IPS-20b (cell line): ENCODE measurements at regions not wholly inside any gene's neighbourhood (a gene's known extent, or its start where the extent isn't known, plus 50 kb on each side); places are given as distances from the start of the nearest gene placed in this dataset.
"Not testable (repeated sequence)": the region's sequence is repeated elsewhere in the genome, so short reads cannot be mapped to it uniquely, and the experiment has no call there.

Experiments used
- H3K27ac ChIP-seq: one replicate; pipeline ENCODE4 v1.5.1; 2013; ENCODE audit warnings: low read length
- H3K27me3 ChIP-seq: 2 replicates; pipeline ENCODE4 v1.6.1; 2013; ENCODE audit warnings: mild to moderate bottlenecking, low read length, inconsistent platforms; ENCODE audit not compliant: insufficient read depth
- H3K36me3 ChIP-seq: 2 replicates; pipeline ENCODE4 v1.6.1; 2013; ENCODE audit warnings: low read depth, mild to moderate bottlenecking, inconsistent platforms, low read length, moderate library complexity; ENCODE audit not compliant: insufficient read depth
- H3K4me1 ChIP-seq: 2 replicates; pipeline ENCODE4 v1.6.1; 2013; ENCODE audit warnings: mild to moderate bottlenecking, control low read depth, inconsistent platforms, low read length, moderate library complexity; ENCODE audit not compliant: insufficient read depth
- H3K4me3 ChIP-seq: 2 replicates; pipeline ENCODE4 v1.5.1; 2013; ENCODE audit warnings: mild to moderate bottlenecking, low read length, inconsistent platforms
- H3K9ac ChIP-seq: 2 replicates; pipeline ENCODE4 v1.6.1; 2013; ENCODE audit warnings: low read depth, mild to moderate bottlenecking, inconsistent platforms, low read length, moderate library complexity
- H3K9me3 ChIP-seq: 2 replicates; pipeline ENCODE4 v1.6.1; 2013; ENCODE audit warnings: mild to moderate bottlenecking, low read depth, low read length, inconsistent platforms; ENCODE audit not compliant: insufficient read depth

DNA sequence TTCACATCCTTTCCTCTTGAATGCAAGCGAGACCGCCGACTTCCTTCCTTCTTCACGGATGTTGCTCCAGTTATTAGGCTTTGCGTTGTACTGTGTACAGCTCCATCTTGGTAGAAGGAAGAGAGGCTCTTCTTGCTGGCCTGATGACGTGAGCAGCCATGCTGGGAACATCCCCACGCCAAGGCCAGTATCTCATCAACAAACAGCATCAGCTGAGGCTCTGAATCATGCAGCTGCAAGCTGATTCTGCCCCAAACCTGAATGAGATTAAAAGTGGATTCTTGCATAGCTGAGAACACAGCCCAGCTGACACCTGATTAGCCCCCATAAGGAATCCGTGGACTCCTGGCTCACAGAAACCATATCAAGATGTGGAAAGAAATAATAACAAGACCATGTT, 809.6 kb downstream of the EFNB2 start:
- no peak overlapping the region for H3K27ac ChIP-seq
- no peaks in the 10 kb centered on the region for H3K4me1 ChIP-seq
- H3K36me3 ChIP-seq: no peaks in the 10 kb centered on the region
- H3K9ac ChIP-seq: no peak overlapping the region
- H3K27me3 ChIP-seq: no peaks in the 10 kb centered on the region
- no peak overlapping the region for H3K4me3 ChIP-seq
- no peaks in the 10 kb centered on the region for H3K9me3 ChIP-seq

DNA sequence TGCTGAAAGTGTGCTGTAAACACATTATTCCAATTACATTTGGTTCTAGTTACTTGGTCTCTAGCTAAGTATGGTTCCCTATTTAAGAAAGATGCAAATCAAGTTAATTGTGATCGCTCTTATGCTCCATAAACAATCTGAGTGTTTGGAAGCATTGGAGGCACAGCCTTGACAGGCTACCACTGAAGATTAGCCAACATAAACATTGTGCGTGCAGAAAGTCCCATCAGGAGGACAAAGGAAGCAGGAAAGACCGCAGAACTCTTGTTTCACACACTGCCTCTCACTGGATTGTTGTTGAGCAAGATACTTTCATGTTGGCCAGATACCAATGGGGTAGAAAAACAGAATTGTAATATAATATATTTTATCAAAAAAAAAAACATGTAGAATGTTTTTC, 814.4 kb downstream of the EFNB2 start:
- H3K9ac ChIP-seq: no peak overlapping the region
- no peak overlapping the region for H3K27ac ChIP-seq
- H3K9me3 ChIP-seq: no peaks in the 10 kb centered on the region
- no peaks in the 10 kb centered on the region for H3K4me1 ChIP-seq
- H3K4me3 ChIP-seq: no peak overlapping the region
- H3K27me3 ChIP-seq: no peaks in the 10 kb centered on the region
- no peaks in the 10 kb centered on the region for H3K36me3 ChIP-seq

DNA sequence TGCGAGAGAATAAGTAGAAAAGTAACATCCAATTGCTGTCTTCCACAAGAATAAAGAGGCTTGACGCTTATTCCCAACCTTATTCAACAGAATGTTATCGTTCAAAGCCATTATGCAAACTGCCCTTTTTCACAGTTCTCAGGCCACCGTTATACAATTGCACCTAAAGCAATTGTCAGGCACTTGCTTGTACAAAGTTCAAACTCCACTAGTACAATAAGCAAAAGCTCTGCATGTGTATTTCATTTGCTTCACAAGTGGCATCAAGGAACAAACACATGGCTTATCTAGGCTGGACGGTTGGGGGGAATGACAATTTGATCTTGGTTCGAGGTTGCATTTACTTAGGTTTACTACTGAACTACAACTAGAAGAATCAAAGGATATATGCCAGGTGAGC, 815.6 kb downstream of the EFNB2 start:
- no peaks in the 10 kb centered on the region for H3K36me3 ChIP-seq
- no peaks in the 10 kb centered on the region for H3K4me1 ChIP-seq
- no peak overlapping the region for H3K4me3 ChIP-seq
- H3K9ac ChIP-seq: no peak overlapping the region
- no peak overlapping the region for H3K27ac ChIP-seq
- no peaks in the 10 kb centered on the region for H3K27me3 ChIP-seq
- no peaks in the 10 kb centered on the region for H3K9me3 ChIP-seq

DNA sequence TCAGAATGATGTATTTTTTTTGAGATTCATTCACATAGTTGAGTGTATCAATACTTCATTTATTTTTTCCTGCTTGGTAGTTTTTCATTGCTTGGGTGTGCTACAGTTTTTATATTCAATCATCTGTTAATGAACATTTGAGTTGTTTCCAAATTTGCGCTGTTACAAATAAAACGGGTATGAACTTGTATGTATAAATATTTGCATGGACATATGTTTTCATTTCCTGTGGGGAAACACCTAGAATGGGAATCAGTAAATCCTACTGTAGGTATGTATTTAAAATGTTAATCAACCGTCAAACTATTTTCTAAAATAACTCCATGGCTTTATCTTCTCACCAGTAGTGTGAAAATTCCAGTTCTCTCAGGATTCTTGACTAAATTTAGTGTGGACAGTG, 826.3 kb downstream of the EFNB2 start:
- no peak overlapping the region for H3K27ac ChIP-seq
- no peaks in the 10 kb centered on the region for H3K4me1 ChIP-seq
- H3K36me3 ChIP-seq: no peaks in the 10 kb centered on the region
- H3K4me3 ChIP-seq: no peak overlapping the region
- H3K9ac ChIP-seq: no peak overlapping the region
- no peaks in the 10 kb centered on the region for H3K9me3 ChIP-seq
- H3K27me3 ChIP-seq: no peaks in the 10 kb centered on the region

DNA sequence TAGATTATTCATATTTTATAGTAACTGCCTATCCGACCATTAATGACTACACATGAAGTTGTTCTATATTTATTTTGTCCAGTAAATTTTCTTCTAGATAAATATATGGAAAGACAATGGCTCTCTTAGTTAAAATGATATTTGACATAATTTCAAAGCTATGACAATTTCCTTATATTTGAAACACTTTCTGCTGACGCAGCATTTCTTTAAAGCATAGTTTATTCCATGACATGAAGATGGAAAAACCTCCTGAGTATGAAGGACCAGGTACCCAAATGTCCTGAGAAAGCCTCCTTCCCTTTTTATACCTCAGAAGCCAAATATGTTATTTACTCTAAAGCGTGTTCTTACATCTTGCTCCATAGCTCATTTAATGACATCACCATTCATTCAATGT, 831.6 kb downstream of the EFNB2 start:
- Histone ChIP-seq H3K27ac (no peak overlapping the region), H3K36me3 (no peaks in the 10 kb centered on the region), H3K27me3 (no peaks in the 10 kb centered on the region), H3K9me3 (no peaks in the 10 kb centered on the region), H3K9ac (no peak overlapping the region), H3K4me3 (no peak overlapping the region), H3K4me1 (no peaks in the 10 kb centered on the region)

DNA sequence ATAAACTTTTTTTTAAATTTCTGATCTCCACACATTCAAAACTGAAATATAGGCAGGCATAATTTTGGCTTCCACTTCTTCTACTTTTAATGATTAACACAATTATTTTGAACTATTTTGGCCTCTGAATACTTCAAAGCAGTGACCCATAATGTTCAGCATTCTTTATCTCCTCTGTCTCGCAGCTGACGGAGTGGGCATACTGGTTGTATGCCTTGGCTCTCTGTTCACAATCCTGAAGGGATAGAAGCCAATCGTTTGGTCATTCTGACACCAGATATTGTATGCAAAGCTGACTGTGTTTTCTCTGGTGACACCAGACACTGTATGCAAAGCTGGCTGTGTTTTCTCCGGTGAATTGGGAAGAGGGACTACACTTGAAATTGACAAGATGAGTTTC, 833.0 kb downstream of the EFNB2 start:
- no peaks in the 10 kb centered on the region for H3K9me3 ChIP-seq
- no peaks in the 10 kb centered on the region for H3K4me1 ChIP-seq
- H3K27ac ChIP-seq: no peak overlapping the region
- H3K9ac ChIP-seq: no peak overlapping the region
- no peak overlapping the region for H3K4me3 ChIP-seq
- no peaks in the 10 kb centered on the region for H3K27me3 ChIP-seq
- H3K36me3 ChIP-seq: no peaks in the 10 kb centered on the region

DNA sequence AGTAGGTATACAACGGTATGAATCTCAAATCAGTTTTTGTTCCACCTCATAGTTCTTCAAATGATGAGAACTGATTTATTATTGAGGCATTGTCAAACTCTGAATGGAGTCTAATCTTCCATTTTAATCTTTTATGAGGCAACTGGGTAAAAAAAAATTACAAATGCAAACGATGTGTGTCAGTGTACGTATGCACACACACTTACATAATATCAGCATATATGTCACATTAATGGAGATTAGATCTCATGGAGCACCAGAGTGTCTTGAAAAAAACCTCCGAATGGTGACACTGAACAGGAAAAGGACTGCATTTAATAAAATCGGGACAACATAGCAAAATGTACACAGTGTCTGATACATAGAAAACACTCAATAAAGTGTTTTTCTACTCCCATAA, 842.7 kb downstream of the EFNB2 start:
- H3K4me1 ChIP-seq: no peaks in the 10 kb centered on the region

DNA sequence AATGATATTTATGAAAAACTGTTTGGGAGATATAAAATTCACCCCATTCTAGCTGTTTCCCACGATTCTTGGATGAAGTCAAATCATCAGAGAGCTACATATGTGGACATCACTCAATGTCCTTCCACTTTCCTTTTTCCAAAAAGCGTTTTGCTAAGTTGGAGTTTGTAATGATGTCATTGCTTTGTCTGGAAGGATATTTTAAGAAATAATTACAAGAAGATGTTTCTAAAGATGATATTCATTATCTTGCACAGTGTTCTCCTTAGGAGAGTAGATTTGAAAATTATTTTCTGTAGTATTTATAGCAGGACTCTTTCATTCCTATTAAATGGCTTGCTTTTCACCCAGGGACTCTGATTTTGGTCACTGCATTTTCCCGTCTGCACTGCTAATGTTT, 851.2 kb downstream of the EFNB2 start:
- H3K27ac ChIP-seq: no peak overlapping the region
- H3K36me3 ChIP-seq: no peaks in the 10 kb centered on the region
- H3K9me3 ChIP-seq: no peaks in the 10 kb centered on the region
- no peak overlapping the region for H3K4me3 ChIP-seq
- no peaks in the 10 kb centered on the region for H3K4me1 ChIP-seq
- H3K9ac ChIP-seq: no peak overlapping the region
- no peaks in the 10 kb centered on the region for H3K27me3 ChIP-seq

More for the DNA sequence above, 842.7 kb downstream of the EFNB2 start:
- Histone ChIP-seq H3K36me3 (no peaks in the 10 kb centered on the region), H3K27me3 (no peaks in the 10 kb centered on the region), H3K27ac (no peak overlapping the region), H3K4me3 (no peak overlapping the region), H3K9ac (no peak overlapping the region), H3K9me3 (no peaks in the 10 kb centered on the region; the same call in 1 of the 2 replicates)

DNA sequence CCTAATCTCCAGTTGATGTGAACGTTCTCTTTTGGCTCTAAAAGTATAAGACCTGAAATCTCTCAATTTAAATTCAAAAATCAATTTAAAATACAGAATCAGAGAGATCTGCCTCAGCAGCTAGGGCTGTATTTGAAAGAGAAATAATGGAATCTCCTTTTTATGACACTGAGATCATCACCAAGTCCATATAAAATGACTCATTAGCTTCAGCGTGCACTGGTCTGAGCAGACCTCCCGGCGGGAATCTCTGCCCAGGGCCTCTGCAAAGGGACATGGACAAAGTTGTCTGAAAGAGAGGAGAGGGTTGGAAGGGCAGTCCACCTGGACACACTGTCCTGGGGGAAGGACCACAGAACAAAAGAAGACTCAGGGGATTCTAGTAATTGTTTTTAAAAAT, 855.6 kb downstream of the EFNB2 start:
- Histone ChIP-seq H3K4me1 (no peaks in the 10 kb centered on the region), H3K36me3 (no peaks in the 10 kb centered on the region), H3K27me3 (no peaks in the 10 kb centered on the region), H3K9ac (no peak overlapping the region), H3K9me3 (no peaks in the 10 kb centered on the region), H3K4me3 (no peak overlapping the region), H3K27ac (no peak overlapping the region)

DNA sequence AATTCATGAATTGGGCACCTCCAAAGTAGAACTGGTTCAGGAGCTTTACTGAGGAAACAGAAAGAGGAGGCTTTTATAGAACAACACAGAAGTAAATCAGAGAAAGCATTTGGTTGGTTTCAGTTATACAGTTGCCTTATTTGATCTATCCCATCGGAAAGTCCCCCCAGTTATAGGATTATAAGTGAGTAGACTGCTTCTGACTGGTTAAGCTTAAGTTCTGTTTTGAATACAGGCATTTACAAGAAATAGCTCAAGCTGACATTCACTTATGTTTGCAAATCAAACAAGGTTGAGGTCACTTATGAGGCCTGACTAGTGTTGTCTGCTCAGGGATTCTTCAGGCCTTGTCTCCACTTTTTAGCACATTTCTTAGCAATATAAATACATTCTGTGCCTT, 857.4 kb downstream of the EFNB2 start:
- Histone ChIP-seq H3K9me3 (no peaks in the 10 kb centered on the region), H3K36me3 (no peaks in the 10 kb centered on the region), H3K9ac (no peak overlapping the region), H3K4me3 (no peak overlapping the region), H3K4me1 (no peaks in the 10 kb centered on the region), H3K27me3 (no peaks in the 10 kb centered on the region), H3K27ac (no peak overlapping the region)

DNA sequence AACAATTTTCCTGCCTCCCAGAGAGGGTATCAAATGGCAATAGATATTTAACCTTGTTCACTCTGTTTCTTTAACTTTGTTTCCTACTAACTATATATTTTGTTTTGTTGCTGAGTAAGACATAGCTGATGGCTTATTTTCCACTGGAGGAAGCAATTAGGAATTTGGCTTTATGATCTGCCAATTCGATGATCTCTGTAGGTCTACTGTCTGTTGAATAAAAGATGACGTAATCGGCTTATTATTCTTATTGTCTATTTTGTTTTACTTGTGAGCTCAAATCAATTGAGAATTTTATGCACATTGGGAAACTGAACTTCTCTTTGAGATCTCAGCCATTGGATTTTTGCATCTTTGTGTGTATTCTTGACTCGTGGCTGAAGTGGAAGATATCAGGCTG, 862.6 kb downstream of the EFNB2 start:
- Histone ChIP-seq H3K9me3 (no peaks in the 10 kb centered on the region), H3K4me3 (no peak overlapping the region), H3K36me3 (no peaks in the 10 kb centered on the region), H3K27ac (no peak overlapping the region), H3K9ac (no peak overlapping the region), H3K4me1 (no peaks in the 10 kb centered on the region), H3K27me3 (no peaks in the 10 kb centered on the region)

DNA sequence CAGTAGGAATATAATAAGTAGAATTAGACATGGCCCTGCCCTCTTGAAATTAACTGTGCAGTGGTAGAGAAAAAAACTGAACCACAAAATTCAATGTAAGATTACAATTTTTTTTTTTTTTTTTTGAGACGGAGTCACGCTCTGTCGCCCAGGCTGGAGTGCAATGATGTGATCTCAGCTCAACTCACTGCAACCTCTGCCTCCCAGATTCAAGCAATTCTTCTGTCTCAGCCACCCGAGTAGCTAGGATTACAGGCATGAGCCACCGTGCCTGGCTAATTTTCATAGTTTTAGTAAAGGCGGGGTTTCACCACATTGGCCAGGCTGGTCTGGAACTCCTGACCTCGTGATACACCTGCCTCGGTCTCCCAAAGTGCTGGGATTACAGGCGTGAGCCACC, 864.3 kb downstream of the EFNB2 start:
- H3K9me3 ChIP-seq, H3K9ac ChIP-seq, H3K27ac ChIP-seq, H3K4me3 ChIP-seq, H3K4me1 ChIP-seq, H3K27me3 ChIP-seq, H3K36me3 ChIP-seq: not testable (repeated sequence)
